Upper lobe of left lung (tissue), 4 donors: ENCODE measurements at regions not wholly inside any gene's neighbourhood (a gene's known extent, or its start where the extent isn't known, plus 50 kb on each side); places are given as distances from the start of the nearest gene placed in this dataset.

ENCODE experiments used
- EP300 ChIP-seq, 4 donors: sonication (generic); formaldehyde crosslinking; IDR thresholded peaks; one replicate each; pipeline ENCODE4 v1.5.1; 2017; ENCODE audit warnings: antibody characterized with exemption in 4 of 4, control low read depth in 2 of 4
- POLR2AphosphoS5 ChIP-seq, 2 donors: sonication (generic); formaldehyde crosslinking; IDR thresholded peaks; one replicate each; pipeline ENCODE4 v1.5.1; 2017; ENCODE audit warnings: antibody characterized with exemption in 2 of 2
- TF ChIP-seq, protein P1 (sequence below), 6 experiments: fragments of 450-650 bp in 4 of 6; fragments of 200-600 bp in 2 of 6; sonication (generic) in 2 of 6; IDR thresholded peaks; one replicate each; pipeline ENCODE4 v1.5.1; 2016 to 2019; ENCODE audit warnings: antibody characterized with exemption in 6 of 6

DNA sequence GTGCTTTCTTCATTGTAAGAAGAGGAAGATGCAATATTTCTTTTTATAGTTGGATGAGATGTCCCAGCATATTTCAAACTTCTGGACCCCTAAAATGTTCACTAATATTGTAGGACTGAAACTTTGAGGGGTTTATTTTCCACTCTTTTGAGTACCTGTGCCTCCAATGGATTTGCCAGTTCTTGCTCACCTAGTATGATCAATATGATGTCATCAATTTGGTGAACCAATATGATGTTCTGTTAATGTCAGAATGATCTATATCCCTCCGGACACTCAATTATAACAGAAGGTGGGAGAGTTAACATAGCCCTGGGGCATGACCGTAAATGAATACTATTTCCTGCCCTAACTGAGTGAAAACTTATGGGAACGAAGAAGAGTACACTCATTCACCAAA, 178.3 kb downstream of the CBLN1 start:
- TF ChIP-seq, protein P1, sequence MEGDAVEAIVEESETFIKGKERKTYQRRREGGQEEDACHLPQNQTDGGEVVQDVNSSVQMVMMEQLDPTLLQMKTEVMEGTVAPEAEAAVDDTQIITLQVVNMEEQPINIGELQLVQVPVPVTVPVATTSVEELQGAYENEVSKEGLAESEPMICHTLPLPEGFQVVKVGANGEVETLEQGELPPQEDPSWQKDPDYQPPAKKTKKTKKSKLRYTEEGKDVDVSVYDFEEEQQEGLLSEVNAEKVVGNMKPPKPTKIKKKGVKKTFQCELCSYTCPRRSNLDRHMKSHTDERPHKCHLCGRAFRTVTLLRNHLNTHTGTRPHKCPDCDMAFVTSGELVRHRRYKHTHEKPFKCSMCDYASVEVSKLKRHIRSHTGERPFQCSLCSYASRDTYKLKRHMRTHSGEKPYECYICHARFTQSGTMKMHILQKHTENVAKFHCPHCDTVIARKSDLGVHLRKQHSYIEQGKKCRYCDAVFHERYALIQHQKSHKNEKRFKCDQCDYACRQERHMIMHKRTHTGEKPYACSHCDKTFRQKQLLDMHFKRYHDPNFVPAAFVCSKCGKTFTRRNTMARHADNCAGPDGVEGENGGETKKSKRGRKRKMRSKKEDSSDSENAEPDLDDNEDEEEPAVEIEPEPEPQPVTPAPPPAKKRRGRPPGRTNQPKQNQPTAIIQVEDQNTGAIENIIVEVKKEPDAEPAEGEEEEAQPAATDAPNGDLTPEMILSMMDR (IDR thresholded peaks at IDR 0.05): no peak
- no peak for TF ChIP-seq EP300 (IDR thresholded peaks at IDR 0.05)
- no peak for TF ChIP-seq POLR2AphosphoS5 (IDR thresholded peaks at IDR 0.05)
